ENCODE measurements at regions not wholly inside any gene's neighbourhood (a gene's known extent, or its start where the extent isn't known, plus 50 kb on each side); places are given as distances from the start of the nearest gene placed in this dataset.

- no peak overlapping the region for H3K4me3 ChIP-seq (ENCODE audit: low read depth, low read length, poor library complexity, severe bottlenecking)
- peaks cover 10% of the 10 kb centered on the region for H3K4me1 ChIP-seq (ENCODE audit: insufficient read depth, low read length, poor library complexity, severe bottlenecking)
- no peaks in the 10 kb centered on the region for H3K27me3 ChIP-seq (replicated peaks; ENCODE audit: insufficient read depth, low read depth, low read length, poor library complexity)
- CTCF ChIA-PET = no interaction called here
- POLR2A ChIA-PET (ENCODE audit: low non-redundant PET) = no interaction called here
- H3K9me3 ChIP-seq (ENCODE audit: low read depth, low read length, poor library complexity, severe bottlenecking) = no peaks in the 10 kb centered on the region
- no peak for TF ChIP-seq CTCF (conservative IDR thresholded peaks at IDR 0.05; ENCODE audit: low read depth, low read length)
- no peak for TF ChIP-seq EZH2 (IDR thresholded peaks at IDR 0.05; ENCODE audit: borderline replicate concordance, low read depth, low read length, poor library complexity, severe bottlenecking)
- BruUV-seq (replicated peaks) = no TSS peak
- intact Hi-C loops (cut with micrococcal nuclease; ENCODE audit: unreplicated experiment) = no loop called here
- DNase-seq (ENCODE audit: low spot score) = no peak
- no peaks in the 10 kb centered on the region for H3K36me3 ChIP-seq (ENCODE audit: insufficient read depth, low read length, poor library complexity, severe bottlenecking)
- H3K27ac ChIP-seq (ENCODE audit: low read depth, low read length, poor library complexity, severe bottlenecking) = no peak overlapping the region
Observed at GRCh38 chr3:177973241-177973840, 562.9 kb upstream of the KCNMB2 start.

- POLR2A ChIA-PET (ENCODE audit: low non-redundant PET) = no interaction called here
- H3K4me3 ChIP-seq (ENCODE audit: low read depth, low read length, poor library complexity, severe bottlenecking) = no peak overlapping the region
Observed at GRCh38 chr3:177976241-177976640, 560.0 kb upstream of the KCNMB2 start.

DNA sequence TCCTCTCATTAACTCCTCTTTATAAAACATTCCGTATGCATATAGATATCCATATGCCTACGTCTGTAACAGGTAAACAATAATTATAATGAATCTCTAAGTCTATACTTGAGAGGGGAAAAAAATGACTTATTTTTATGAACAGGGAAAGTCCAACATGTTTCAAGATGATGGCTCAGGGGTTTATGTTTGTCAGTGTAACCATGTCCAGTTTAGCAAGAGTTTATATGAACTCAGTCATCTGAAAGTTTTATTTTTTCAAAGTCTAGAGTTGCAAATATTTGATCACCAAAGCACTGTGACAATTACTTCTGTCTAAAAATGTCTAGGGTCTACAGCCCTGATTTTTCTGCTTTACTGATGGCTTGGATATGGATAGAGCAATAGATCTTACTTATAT is 559.4 kb upstream of the KCNMB2 start:
- intact Hi-C loops (cut with micrococcal nuclease; ENCODE audit: unreplicated experiment) = no loop called here
- Histone ChIP-seq H3K9me3 (ENCODE audit: low read depth, low read length, poor library complexity, severe bottlenecking) (no peaks in the 10 kb centered on the region), H3K4me3 (ENCODE audit: low read depth, low read length, poor library complexity, severe bottlenecking) (no peak overlapping the region), H3K27ac (ENCODE audit: low read depth, low read length, poor library complexity, severe bottlenecking) (no peak overlapping the region), H3K27me3 (replicated peaks; ENCODE audit: insufficient read depth, low read depth, low read length, poor library complexity) (no peaks in the 10 kb centered on the region), H3K4me1 (ENCODE audit: insufficient read depth, low read length, poor library complexity, severe bottlenecking) (peaks cover 12% of the 10 kb centered on the region), H3K36me3 (ENCODE audit: insufficient read depth, low read length, poor library complexity, severe bottlenecking) (no peaks in the 10 kb centered on the region)
- TF ChIP-seq EZH2 (IDR thresholded peaks at IDR 0.05; ENCODE audit: borderline replicate concordance, low read depth, low read length, poor library complexity, severe bottlenecking) = no peak
- TF ChIP-seq CTCF (conservative IDR thresholded peaks at IDR 0.05; ENCODE audit: low read depth, low read length) = no peak
- CTCF ChIA-PET = no interaction called here
- POLR2A ChIA-PET (ENCODE audit: low non-redundant PET) = no interaction called here
- no peak for DNase-seq (ENCODE audit: low spot score)
- BruUV-seq (replicated peaks) = no TSS peak

More at GRCh38 chr3:177976241-177976640, 560.0 kb upstream of the KCNMB2 start:
- Histone ChIP-seq H3K4me1 (ENCODE audit: insufficient read depth, low read length, poor library complexity, severe bottlenecking) (peaks cover 12% of the 10 kb centered on the region), H3K36me3 (ENCODE audit: insufficient read depth, low read length, poor library complexity, severe bottlenecking) (no peaks in the 10 kb centered on the region), H3K27me3 (replicated peaks; ENCODE audit: insufficient read depth, low read depth, low read length, poor library complexity) (no peaks in the 10 kb centered on the region), H3K9me3 (ENCODE audit: low read depth, low read length, poor library complexity, severe bottlenecking) (no peaks in the 10 kb centered on the region), H3K27ac (ENCODE audit: low read depth, low read length, poor library complexity, severe bottlenecking) (no peak overlapping the region)
- TF ChIP-seq CTCF (conservative IDR thresholded peaks at IDR 0.05; ENCODE audit: low read depth, low read length) (no peak), EZH2 (IDR thresholded peaks at IDR 0.05; ENCODE audit: borderline replicate concordance, low read depth, low read length, poor library complexity, severe bottlenecking) (no peak)
- BruUV-seq (replicated peaks) = no TSS peak
- DNase-seq (ENCODE audit: low spot score) = no peak
- intact Hi-C loops (cut with micrococcal nuclease; ENCODE audit: unreplicated experiment) = no loop called here
- CTCF ChIA-PET = no interaction called here

Measured in A673 (cell line).